ENCODE measurements at regions not wholly inside any gene's neighbourhood (a gene's known extent, or its start where the extent isn't known, plus 50 kb on each side); places are given as distances from the start of the nearest gene placed in this dataset.

DNA sequence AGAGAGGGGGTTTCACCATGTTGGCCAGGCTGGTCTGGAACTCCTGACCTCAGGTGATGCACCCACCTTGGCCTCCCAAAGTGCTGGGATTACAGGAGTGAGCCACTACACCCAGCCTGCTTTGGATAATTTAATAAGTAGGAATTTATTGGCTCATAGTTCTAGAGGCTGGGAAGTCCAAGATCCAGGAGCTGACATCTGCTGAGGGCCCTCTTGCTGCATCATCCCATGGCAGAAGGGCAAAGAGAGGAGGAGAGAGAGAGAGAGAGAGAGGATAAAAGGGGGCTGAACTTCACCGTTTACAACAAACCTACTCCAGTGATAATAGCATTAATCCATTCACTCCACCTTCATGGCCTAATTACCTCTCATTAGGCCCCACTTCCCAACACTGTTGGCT lies 62.0 kb upstream of the HES1 start:
- DNase-seq = no peak

- no peak for DNase-seq
Observed at GRCh38 chr3:194075088-194075615, 60.8 kb upstream of the HES1 start.

DNA sequence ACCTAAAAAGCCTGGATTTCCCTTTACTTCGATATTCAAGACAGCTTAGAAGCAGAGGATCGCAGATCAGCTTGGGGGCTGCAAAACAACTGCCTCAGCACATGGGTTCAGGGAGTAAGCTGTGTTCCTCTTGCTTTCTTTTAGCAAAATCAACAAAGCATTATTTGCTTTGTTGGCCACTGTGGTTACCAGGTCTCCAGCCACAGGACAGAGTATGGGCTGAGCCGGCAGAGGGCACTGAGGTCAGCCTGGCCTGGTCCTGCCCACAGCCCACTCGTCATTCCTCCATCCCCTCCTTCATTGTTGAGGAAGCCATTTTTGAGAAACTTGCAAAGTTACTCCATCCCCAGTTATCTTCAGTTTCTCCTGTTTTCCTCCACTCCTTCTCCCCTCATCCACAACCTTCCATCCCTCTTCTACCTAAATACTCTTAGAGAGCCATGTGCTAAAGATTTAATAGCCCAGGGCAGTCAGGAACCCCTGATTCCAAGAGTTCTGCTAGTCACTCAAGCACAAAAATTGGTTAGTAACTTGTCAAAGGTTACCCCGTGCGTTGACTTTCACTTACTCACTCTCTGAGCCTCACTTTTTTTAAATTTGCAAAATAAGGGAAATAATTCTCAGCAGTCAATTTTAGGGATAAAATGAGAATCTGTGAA lies 60.0 kb upstream of the HES1 start:
- no peak for DNase-seq

DNA sequence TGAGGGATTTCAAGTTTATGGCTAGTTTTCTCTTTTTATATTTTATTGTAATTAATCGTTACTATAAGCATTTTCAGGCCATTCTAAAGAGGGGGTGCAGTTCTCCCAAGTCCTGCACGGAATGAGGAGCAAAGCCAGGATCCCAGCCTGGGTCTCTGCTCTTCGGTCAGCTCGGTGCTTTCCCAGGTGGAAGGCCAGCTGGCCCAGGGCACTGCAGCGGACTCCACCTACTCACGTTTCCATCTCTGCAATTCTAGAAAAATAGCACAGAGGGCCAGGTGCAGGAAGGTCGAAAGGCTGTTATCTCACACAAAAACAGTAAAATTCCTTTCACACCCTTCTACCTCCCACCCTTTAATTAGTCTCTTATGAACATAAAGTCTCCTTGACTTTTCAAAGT lies 59.5 kb upstream of the HES1 start:
- DNase-seq = no peak

- DNase-seq = no peak
Observed at GRCh38 chr3:194077602-194078001, 58.3 kb upstream of the HES1 start.

DNA sequence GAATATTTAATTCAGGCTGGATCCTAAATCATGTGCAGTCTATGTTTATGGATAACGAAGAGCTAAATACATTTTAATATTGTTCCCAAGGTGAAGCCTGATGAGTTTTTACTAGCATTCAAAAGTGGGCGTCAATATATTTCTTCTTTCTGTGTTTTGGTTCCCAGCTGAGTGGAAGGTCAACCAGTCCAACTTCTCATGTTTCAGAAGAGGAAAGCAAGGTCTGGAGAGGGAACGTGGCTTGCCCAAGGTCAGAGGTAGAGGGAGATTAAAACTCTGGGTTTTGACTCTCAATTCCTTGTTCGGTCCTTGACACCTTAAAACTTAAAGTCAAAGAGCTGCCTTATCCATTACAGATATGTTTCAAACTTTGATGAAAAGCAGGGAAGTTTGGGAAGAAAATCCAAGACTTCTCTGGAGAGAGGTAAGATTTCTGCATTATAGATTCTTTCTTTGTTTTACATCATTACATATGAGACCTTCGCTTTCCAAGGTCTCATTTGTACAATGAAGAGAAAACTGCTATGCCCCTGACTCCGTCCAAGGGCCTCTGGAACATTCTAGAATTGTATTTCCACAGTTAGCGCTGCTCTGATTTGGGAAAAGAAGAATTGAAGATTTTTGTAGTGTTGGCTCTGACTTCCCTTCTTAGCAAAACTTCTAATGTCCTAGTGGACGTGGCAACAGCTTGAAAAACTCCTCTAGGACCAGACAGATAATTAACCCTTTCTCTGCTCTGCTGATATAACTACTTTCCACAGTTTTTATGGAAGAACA lies 57.7 kb upstream of the HES1 start:
- DNase-seq = no peak

DNA sequence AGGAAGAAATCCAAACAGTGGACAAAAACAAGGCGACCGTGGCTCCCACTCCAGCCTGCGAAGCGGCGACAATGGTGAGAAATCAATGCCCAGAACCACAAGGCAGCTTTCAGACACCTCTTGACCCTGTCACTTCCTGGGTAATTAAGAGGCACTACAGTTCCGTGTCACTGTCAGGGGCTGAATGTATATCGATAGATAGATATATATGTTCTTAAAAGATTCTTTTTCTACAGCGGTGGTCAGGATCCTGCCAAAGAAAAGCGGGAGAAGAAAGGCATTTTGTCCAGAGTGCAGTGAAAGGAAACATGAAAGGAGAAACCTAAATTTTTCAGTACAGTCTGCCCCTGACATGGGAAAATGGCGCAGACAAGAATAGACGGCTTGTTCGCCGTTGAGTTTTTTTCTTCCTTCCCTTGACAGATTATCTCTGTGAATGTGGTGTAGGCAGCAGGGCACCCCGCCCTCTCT lies 56.2 kb upstream of the HES1 start:
- DNase-seq = no peak

GRCh38 chr3:194080436-194080835 lies 55.5 kb upstream of the HES1 start:
- no peak for DNase-seq

DNA sequence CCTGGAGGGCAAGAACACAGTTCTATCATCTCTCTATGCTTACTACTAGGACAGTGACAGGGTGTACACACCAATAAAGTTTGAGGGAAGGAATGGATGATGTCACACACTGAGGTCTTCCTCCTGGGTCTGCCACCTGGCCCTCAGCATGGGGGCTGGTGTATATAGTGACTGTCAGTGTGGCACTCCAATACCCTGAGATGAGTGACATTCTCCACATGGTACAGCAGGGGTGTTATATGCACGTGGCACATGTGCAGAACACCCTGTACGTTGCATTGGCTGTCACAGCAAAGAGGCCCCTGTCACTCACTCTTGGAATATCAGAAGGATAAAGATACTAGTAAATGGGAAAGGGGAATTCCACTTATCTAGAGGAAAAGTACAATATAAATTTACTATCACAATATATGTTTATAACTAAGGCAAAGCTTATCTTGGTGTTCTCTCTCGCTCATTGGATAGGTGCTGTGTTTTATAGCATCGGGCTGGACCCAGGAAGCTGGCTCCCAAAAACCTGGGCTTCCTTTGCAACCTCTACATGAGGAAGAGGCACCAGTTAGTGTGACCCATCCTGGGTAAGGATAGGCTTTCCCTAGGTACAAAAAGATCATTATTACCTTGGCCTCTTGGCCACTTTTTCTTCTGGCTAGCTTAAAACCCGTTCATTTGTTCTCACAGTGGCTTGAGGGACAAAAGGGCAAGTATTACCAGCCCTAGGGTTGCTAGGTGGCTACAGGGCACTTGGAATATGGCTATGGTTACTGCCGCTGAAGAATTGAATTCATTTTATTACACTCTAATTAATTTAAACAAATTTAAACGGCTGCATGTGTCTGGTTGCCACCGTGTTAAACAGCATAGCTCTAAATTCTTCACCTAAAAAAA lies 54.8 kb upstream of the HES1 start:
- DNase-seq = no peak

- DNase-seq = no peak
Observed at GRCh38 chr3:194081826-194082225, 54.1 kb upstream of the HES1 start.

GRCh38 chr3:194082743-194083636 lies 53.0 kb upstream of the HES1 start:
- DNase-seq = peak; percentile 81

DNA sequence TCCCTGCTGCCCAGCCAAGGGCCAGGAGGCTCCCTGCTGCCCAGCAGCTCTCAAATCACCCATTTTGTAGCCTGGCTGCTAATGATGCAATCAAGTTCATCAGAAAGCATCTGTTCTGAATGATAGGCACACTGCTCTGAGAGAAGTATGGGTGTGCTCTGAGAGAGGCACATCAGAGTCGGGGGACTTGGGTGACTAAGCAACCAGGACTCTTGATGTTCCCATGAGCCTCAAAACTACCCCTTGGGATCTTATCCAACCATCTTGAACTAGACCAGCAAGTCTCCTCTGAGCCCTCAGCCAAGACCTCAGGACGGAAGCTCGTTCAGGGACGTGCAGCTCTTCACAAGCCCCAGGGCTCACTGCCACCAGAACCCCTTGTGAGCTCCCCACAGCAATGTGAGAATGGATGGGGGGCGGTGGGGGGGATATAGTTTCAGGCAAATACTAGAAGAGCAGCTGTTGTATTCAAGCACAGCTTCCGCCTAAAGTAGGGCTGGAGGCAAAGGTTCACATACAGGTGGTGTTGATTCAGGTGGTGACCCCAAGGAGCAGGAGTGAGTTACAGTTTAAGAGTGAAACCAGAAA lies 52.2 kb upstream of the HES1 start:
- no peak for DNase-seq

DNA sequence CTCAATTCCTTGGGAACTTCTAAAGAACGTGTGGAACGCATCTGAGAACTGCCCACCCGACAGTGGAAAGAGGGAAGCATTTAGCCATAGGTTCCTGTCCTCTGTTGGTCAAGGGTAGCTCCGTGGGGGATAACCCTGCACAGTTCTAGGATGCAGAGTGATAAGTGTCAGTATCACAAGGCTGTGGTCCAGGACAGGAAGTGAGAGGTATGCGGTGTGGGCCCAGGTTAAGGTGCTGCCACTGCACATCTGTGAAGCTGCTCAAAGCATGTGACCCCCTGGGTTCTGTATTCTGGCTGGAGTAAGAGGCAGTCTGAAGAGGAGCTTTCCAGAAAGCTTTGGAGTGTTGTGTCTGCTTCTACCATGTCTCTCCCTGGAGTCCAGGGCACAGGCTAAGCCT lies 51.7 kb upstream of the HES1 start:
- DNase-seq = no peak
